ENCODE measurements at regions not wholly inside any gene's neighbourhood (a gene's known extent, or its start where the extent isn't known, plus 50 kb on each side); places are given as distances from the start of the nearest gene placed in this dataset.

DNA sequence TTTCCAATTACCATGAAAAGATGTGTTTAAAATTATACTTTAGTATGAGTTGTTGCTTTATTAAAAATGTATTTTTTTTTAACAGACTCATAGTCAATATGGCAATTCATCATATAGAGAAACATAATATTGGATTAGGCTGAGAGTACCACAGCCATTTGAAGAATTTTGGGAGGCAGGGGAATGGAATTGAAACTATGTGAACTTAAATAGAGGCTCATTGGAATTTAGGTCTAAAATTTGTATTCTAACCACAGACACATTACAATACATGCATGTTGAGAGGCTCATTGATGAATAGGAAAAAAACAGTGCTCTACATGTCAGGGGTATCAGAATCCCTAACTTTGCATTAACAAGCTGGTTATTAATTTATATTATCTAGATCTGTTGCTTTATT lies 269.6 kb downstream of the DKK2 start:
- no peak for DNase-seq

DNA sequence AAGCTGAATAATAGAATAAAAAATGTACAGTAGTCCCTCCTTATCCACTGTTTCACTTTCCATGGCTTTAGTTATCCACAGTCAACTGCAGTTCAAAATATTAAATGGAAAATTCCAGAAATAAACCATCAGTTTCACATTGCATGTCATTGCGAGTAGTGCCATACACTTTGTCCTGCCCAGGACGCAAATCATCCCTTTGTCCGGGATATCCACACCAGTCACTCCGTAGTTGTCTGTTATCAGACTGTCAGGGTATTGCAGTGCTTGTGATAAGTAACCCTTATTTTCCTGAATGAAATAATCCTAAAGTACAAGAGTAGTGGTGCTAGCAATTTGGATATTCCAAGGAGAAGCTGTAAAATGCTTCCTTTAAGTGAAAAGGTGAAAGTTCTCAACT lies 271.3 kb downstream of the DKK2 start:
- DNase-seq, result no peak

DNA sequence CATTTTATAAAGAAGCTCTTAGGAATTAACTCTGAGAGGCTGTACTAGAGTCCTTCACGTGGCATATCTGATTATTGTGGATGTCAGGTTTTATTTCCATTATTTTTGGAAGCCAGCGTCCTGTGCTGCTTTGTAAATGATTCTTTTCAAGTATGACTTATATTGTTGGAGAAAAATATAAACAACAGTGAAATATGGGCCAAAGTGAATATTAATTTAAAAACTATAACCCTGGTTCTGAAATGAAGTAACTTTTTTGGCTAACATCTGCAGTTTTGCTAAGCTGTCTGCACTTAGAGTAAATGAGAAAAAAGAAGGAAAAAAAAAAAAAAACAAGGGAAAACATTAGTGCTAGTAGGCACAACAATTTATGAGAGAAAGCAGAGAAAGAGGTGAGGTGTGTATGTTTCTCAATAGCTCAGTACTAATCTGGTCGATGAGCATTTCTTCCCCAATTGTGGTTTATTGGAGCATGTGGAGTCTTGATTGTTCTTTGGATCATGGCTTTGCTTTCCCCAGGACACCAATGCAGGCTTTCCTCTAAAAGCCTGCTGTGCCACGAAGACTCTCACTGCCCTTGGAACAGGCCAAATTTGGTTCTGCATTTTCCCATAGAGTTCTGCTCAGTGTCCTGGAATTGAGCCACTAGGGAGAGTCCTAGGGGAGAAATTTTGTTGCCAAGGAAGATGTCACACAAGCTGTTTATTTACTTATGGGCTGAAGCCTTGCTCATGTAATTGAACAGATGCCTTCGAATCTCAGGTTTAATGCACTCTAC lies 273.3 kb downstream of the DKK2 start:
- DNase-seq, result no peak

DNA sequence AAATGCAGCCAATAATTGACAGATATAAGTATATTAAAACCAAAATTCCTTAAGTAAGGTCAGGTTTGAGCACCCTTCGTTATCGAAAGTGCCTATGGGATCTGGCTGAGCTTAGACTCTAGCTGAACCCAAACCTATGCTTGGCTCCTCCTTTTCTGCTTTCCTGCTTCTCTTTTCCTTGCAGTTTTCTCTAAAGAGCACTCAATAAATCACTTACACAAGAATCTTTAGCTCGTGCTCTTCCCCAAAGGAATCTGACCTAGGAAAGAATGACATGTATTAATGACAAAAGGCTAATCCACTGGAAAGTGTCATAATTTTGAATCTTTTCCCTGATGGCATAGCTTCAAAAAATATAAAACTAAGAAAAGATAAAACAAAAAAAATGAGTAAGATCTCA lies 282.7 kb downstream of the DKK2 start:
- DNase-seq, result no peak

DNA sequence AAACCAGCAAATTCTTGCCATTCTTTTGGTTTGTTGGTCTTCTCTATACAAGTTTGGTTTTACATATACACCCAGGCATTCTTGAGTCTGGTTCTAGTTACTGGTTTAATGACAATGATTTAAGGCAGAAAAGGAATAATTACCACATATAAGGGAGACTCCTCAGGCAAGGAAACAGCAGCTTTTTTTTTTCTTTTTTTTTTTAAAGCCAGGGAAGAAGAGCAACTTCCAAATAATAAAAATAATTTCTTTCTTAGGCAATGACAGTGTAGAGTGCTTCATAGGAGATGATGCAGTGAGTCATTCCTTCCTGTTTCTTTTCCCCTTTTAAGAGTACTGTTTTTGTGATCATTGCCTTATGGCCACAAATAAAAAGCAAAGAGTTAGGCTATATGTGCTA lies 289.7 kb downstream of the DKK2 start:
- DNase-seq, result no peak

DNA sequence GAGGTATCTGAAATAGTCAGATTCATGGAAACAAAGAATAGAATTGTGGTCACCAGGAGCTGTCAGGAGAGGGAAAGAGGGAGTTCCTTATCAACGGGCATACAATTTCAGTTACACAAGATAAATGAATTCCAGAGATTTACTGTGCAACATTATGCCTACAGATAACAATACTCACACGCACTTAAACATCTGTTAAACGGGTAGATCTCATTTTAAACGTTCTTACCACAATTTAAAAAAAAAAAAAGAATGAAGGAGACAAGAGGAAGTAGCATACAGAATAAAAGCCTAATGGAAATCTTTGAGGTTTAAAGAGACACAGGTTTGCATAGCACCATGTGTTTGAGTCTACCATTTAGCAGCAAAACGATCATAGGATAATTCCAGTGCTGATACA lies 298.0 kb downstream of the DKK2 start:
- no peak for DNase-seq

DNA sequence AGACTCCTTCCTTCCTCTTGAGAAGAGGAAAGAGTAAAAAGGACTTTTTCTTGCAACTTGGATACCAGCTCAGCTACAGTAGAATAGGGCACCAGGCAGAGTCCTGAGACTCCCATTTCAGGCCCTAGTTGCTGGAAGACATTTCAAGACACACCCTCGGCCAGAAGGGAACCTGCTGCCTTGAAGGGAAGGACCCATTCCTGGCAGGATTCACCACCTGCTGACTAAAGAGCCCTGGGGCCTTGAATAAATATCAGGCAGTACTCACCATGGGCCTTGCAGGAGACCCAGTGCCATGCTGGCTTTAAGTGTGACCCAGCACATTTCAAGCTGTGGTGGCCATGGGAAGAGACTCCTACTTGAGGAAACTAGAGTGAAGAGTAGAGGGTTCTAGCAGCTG lies 317.6 kb downstream of the DKK2 start:
- DNase-seq, result no peak

DNA sequence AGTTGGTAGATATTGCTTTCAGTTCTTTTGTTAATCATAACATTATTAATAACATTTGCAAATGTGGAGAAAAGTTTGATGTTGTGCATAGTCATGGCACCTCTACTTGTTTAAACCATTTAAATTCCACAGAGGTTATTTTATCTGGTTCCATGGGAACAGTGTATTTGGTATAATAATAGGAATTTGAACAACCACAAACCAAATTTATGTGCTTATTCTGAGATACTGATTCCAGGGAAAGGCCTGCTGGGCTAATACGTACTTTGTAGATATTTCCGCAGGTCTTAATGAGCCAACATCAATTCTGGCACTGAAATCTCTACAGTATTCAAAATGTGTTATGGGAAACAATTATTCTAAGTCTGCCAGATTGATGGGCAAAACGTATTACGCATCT lies 319.0 kb downstream of the DKK2 start:
- no peak for DNase-seq

DNA sequence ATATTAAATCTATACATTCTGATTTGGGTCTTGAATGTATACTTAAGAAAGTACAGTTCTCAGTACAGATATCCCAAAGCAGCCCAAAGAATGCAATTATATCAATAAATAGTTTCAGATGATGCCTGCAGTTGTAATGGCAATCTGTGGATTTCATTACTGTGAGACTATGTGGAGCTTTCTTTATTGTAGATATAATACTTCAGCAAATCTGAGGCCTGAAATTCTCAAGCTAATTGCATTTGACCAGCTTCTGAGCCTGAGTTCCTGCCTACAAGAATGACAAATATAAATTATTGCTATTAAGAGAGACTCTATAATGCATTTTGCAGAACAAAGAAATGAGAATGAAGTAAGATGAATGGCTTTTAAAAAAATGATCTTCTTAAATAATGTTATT lies 320.3 kb downstream of the DKK2 start:
- no peak for DNase-seq

DNA sequence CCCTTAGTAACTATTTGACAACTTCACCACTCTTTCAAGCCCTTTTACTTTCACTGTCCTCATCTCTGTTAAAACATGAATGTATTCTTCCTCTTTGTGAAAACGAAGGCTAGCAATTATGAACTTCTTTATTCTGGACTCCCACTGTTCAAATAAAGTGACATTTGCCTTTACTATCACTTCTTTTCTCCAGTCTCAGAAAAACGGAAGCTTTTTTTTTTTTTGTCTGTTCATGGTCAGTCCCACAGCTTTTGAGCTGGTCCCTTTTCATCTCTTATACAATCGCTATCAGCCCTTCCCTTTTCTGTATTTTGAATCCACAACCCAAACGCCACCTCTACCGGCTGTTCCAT lies 327.7 kb downstream of the DKK2 start:
- DNase-seq, result no peak

DNA sequence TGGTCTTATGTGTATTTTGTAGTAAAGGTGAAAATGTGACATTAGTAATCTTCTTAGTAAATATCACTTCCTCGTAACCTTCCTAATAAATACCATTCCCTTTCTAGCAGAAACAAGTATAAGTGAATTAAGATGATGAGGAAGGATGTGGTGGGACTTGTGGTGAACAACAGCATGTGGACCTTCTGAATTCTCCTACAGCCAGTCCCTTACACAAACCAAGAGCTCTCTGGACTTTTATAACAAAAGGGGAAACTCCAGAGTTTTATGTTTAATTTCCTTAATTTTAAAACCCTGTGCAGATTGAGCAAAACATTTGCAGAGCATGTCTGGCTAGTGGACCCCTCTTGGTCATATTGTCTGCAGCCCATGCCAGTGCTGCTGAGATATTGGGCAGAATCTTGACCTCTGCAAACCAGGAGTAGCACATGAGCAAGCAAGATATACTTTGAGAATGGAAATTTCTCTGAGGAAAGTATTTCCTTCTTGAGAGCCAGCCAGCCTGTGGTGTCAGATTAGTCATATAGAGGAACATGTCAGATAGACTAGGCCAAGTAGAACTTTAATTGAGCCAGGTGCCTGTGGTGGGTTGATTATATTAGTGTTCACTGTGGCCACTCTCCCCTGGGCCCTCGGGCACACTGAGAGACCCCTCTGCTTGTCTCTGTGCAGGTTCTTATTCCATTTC lies 328.2 kb downstream of the DKK2 start:
- no peak for DNase-seq

DNA sequence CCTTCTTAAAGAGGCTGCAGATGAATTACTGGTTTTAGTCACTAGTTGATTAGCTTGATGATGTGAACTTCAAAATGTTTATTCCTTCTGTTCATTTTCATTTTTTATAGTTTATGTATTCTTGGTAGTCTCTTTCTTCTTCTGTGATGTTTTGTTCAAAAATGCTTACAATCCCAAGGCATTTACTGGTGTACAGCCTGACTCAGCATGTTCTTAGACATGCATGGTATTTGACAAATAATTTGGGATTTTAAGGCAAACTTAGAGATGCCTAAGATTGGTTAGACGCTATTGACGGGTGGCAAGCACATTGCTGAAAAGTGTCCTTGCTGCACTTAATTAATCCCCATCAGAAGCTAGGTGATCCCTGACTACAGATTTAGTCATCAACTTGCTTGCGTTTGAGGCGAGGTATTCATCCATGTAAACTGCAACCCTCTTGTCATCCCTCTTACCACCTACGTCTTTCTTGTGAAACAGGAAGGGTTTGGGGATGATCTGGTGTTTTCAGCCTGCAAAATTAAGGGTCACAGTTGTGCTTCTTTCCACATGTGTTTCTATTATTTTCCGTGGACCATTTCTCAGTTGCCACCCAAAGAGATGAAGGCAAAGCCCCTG lies 331.8 kb downstream of the DKK2 start:
- no peak for DNase-seq

DNA sequence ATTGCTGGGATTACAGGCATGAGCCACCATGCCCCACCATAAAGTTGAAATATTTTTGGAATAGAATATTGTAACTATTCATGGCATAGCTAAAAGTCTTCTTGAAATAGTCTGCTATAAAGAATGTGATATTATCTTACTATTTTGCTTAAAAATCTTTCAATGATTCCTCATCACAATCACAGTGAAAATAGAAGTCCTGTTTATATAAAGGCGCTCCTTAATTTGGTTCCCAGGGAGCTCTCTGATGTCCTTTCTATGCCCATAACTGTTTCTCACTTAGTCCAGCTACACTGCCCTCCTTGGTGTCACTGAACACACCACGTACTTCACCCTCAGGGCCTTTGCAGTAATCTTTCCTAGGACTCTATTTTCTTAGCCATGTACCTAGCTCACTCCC lies 331.7 kb upstream of the GIMD1 start:
- DNase-seq, result no peak

DNA sequence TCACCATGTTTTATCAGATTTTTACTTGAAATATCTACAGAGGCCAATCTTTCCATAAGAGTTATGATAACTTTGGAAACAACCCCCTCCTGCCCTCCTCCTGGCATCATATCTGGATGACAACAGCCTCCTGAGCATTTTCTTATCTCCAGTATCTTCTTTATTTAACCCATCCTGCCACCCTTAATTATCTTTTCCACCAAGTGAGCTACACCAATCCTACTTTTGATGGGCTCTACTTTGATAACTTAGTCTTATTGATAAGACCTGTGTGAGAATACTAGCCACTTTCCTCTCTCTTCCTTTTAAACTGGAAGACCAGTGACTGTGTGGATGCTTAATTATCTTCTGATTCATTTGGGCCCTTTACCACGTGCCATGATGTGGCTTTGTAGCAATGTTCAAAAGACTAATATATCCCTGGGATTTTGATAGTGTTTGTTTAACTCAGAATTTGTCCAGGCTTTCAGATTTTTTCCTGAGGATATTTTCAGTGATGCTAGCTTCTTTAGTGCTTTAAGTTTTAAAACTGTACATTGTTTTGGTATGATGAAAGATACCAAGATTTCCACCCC lies 330.1 kb upstream of the GIMD1 start:
- DNase-seq, result no peak

DNA sequence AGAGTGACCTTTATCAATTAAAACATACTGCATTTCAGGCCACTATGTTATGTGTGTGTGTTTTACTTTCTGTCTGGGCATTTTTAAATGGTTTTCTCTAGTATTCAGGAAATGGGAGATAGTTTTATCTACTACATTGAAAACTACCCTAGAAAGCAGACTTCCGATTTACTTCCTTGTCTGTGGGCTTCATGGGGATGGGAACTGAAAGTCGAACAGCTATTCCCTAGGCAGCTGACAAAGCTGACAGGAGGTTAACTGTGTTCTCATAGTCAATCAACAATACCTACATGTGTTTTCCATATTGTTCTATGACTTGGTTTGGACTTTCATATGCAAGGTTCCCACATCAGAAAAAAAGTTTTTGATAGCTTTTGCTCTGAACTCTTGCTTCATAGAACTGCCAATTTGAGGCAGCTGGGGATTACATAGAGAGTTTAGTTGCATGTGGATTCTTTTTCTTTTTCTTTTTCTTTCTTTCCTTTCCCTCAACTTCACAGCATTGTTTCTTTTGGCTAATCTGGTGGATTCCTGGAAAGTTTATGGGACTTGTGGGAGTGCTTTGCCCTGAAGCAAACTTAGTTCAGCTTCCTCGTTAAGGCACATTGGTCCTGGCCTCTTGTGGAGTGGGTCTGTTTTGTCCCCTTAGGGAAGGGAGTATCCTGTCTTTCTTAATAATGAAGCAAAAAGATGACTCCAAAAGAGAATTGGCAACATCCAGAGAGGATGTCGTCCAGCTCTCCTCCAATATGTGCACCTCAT lies 327.1 kb upstream of the GIMD1 start:
- no peak for DNase-seq

DNA sequence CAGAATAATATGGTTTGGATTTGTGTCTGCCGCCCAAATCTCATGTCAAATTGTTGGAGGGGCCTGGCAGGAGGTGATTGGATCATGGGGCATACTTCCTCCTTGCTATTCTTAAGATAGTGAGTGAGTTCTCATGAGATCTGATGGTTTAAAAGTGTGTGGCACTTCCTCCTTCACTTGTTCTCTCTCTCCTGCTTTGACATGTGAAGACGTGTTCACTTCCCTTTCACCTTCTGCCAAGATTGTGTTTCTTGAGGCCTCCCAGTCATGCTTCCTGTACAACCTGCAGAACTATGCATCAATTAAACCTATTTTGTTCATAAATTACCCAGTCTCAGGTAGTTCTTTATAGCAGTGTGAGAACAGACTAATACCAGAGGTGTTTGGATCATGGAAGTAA lies 325.7 kb upstream of the GIMD1 start:
- DNase-seq, result no peak

DNA sequence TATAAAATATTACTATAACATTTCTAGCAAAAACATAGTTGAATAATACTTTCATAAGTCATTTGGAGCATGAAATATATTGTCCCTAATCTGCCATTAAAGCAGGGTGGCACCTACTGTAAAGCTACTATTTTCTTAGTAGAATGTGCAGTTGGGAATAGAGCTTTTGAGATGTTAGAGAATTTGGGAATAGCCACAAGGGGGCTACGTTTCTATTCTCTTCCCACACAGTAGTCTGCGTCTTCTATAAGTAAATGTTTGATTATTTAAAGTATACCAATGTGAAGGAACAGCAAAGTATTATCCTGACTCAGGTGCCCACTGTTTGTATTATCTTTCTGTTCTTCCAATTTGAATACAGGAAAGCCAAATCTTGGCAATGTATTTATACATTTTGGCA lies 323.2 kb upstream of the GIMD1 start:
- no peak for DNase-seq

DNA sequence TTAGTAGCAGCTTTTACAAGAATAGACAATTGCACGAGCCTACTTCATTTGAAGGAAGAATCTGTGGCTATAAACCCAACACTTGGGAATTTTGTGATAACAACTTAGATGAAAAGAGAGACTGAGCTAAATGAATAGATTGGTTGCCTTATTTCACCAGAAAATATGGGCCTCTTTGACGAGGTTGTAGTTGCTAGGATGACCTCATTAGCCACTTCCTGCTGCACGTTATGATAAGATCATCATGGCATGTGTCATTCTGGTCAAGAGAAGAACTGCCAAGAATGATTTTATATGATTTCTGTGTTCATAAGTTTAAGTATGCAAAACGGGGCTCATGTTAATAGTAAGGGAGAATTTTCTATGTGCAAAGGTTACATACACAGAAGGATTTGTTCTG lies 321.9 kb upstream of the GIMD1 start:
- DNase-seq, result no peak

DNA sequence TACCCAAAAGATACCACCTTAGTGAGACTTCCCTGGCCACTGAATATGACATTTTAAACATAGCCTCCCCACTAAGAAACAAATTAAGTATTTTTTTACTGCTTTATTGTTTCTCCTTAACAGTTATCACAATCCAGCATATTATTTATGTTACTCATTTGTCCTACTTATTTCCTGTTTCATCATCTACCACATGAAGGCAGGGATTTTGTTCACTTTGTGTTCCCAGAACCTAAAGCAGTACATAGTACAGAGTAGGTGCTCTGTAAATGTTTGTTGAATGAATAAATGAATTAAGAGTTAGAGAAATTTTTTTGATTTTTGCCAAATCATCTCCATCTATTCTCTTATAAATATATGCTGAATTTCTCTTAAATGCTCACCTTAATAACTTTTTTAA lies 318.4 kb upstream of the GIMD1 start:
- no peak for DNase-seq

DNA sequence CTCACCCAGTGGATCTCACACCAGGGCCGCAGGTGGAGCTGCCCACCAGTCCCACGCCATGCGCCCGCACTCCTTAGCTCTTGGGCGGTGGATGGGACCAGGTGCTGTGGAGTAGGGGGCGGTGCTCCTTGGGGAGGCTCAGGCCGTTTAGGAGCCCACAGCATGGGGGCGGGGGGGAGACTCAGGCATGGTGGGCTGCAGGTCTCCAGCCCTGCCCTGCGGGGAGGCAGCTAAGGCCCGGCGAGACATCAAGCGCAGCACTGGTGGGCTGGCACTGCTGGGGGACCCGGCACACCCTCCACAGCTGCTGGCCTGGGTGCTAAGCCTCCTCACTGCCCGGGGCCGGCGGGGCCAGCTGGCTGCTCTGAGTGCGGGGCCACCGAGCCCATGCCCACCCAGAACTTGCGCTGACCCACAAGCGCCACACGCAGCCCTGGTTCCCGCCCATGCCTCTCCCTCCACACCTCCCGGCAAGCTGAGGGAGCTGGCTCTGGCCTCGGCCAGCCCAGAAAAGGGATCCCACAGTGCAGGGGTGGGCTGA lies 312.9 kb upstream of the GIMD1 start:
- no peak for DNase-seq

DNA sequence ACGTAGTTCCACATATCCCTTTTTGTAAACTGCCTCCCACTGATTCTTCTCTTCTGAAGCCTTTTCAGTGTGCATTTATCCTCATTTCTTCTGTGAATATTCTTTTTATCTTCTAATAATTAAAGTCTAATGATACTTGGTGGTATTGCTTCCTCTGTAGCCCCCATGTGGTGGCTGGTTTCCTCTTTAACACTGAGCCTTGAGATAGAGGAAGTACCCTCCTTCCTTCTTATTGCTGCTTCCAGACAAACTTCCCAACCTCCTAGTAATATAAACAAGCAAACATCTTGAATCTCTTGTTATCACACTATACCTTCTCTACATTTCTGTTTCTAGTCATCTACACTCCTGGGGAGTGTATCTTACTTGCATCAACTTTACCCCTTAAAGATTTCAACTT lies 310.5 kb upstream of the GIMD1 start:
- no peak for DNase-seq

DNA sequence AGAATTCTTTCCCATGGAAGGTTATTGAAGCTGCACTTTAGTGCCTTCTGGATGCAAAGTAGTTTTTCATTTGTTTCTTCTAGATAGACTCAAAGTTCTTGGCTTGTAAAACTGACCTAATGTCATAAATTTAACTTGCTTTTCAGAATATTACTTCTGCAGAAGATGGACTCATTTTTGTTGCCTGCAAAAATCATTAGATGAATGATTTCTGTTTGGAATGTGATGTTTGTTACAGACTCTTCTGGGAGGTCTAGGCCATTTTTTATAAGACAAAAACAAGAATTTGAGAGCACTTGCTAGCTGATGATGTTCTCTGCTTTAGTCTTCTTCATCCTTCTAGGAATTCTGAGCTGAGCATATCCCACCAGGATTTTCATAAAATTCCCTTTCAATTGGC lies 308.6 kb upstream of the GIMD1 start:
- DNase-seq, result no peak

All from activated CD4-positive, alpha-beta T cell treated with anti-CD3 and anti-CD28 coated beads, Interleukin-2, amount 50 U/mL, for 1 hour (primary cell).